HEK293 (cell line): ENCODE measurements at regions not wholly inside any gene's neighbourhood (a gene's known extent, or its start where the extent isn't known, plus 50 kb on each side); places are given as distances from the start of the nearest gene placed in this dataset.

ENCODE experiments used
- KLF7 ChIP-seq: fragments of 450-650 bp; formaldehyde crosslinking; IDR thresholded peaks from 2 replicates; pipeline ENCODE4 v1.5.1; 2016; ENCODE audit warnings: missing biosample characterization, missing genetic modification characterization, borderline replicate concordance
- RBAK ChIP-seq: fragments of 450-650 bp; formaldehyde crosslinking; IDR thresholded peaks from 2 replicates; pipeline ENCODE4 v1.5.1; 2016; ENCODE audit warnings: missing biosample characterization, missing genetic modification characterization
- ZNF114 ChIP-seq: fragments of 450-650 bp; formaldehyde crosslinking; IDR thresholded peaks from 2 replicates; pipeline ENCODE4 v1.5.0; 2017; ENCODE audit warnings: missing biosample characterization, missing genetic modification characterization
- ZNF2 ChIP-seq: fragments of 450-650 bp; formaldehyde crosslinking; IDR thresholded peaks from 2 replicates; pipeline ENCODE4 v1.5.1; 2016; ENCODE audit warnings: missing biosample characterization, missing genetic modification characterization
- ZNF223 ChIP-seq: fragments of 450-650 bp; formaldehyde crosslinking; IDR thresholded peaks from 2 replicates; pipeline ENCODE4 v1.5.1; 2016; ENCODE audit warnings: missing biosample characterization, missing genetic modification characterization
- ZNF24 ChIP-seq: fragments of 450-650 bp; formaldehyde crosslinking; IDR thresholded peaks from 2 replicates; pipeline ENCODE4 v1.5.1; 2016; ENCODE audit warnings: missing biosample characterization, missing genetic modification characterization
- ZNF658 ChIP-seq: fragments of 450-650 bp; formaldehyde crosslinking; IDR thresholded peaks from 2 replicates; pipeline ENCODE4; 2016; ENCODE audit warnings: missing biosample characterization, missing genetic modification characterization
- ZNF660 ChIP-seq: fragments of 450-650 bp; IDR thresholded peaks from 2 replicates; pipeline ENCODE4 v1.5.1; 2018; ENCODE audit warnings: missing biosample characterization, mild to moderate bottlenecking, missing genetic modification characterization
- ZNF747 ChIP-seq: fragments of 450-650 bp; formaldehyde crosslinking; IDR thresholded peaks from 2 replicates; pipeline ENCODE4 v1.5.1; 2016; ENCODE audit warnings: missing biosample characterization, missing genetic modification characterization
- TF ChIP-seq, protein P1 (sequence below): fragments of 450-650 bp; formaldehyde crosslinking; IDR thresholded peaks from 2 replicates; pipeline ENCODE4 v1.5.1; 2016; ENCODE audit warnings: missing biosample characterization, missing genetic modification characterization

GRCh38 chr2:118784860-118785259 lies 62.6 kb downstream of the EN1 start:
- TF ChIP-seq ZNF24 (tag by site-specific recombination): no peak
- no peak for TF ChIP-seq ZNF660 (tag by site-specific recombination)
- no peak for TF ChIP-seq ZNF658
- no peak for TF ChIP-seq ZNF114 (tag by site-specific recombination)
- no peak for TF ChIP-seq ZNF2 (tag by site-specific recombination)
- TF ChIP-seq RBAK (tag by site-specific recombination): no peak
- TF ChIP-seq KLF7 (tag by site-specific recombination): no peak
- TF ChIP-seq ZNF747 (tag by site-specific recombination): no peak
- no peak for TF ChIP-seq ZNF223 (tag by site-specific recombination)
- TF ChIP-seq, protein P1, sequence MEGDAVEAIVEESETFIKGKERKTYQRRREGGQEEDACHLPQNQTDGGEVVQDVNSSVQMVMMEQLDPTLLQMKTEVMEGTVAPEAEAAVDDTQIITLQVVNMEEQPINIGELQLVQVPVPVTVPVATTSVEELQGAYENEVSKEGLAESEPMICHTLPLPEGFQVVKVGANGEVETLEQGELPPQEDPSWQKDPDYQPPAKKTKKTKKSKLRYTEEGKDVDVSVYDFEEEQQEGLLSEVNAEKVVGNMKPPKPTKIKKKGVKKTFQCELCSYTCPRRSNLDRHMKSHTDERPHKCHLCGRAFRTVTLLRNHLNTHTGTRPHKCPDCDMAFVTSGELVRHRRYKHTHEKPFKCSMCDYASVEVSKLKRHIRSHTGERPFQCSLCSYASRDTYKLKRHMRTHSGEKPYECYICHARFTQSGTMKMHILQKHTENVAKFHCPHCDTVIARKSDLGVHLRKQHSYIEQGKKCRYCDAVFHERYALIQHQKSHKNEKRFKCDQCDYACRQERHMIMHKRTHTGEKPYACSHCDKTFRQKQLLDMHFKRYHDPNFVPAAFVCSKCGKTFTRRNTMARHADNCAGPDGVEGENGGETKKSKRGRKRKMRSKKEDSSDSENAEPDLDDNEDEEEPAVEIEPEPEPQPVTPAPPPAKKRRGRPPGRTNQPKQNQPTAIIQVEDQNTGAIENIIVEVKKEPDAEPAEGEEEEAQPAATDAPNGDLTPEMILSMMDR: no peak
